ENCODE measurements at regions not wholly inside any gene's neighbourhood (a gene's known extent, or its start where the extent isn't known, plus 50 kb on each side); places are given as distances from the start of the nearest gene placed in this dataset.
"Not testable (repeated sequence)": the region's sequence is repeated elsewhere in the genome, so short reads cannot be mapped to it uniquely, and the experiment has no call there.

- not testable (repeated sequence) for H3K27ac ChIP-seq; H3K4me3 ChIP-seq; H3K9me3 ChIP-seq; H3K4me1 ChIP-seq; DNase-seq (ENCODE audit: low spot score); H3K36me3 ChIP-seq; H3K27me3 ChIP-seq
These were observed 307.8 kb upstream of the NBPF12 start for GRCh38 chr1:146630302-146630701.

GRCh38 chr1:146618582-146618981, 319.5 kb upstream of the NBPF12 start:
- not testable (repeated sequence) for H3K36me3 ChIP-seq; H3K4me1 ChIP-seq; H3K27ac ChIP-seq; DNase-seq (ENCODE audit: low spot score); H3K9me3 ChIP-seq; H3K27me3 ChIP-seq; H3K4me3 ChIP-seq

- not testable (repeated sequence) for H3K27me3 ChIP-seq; H3K4me3 ChIP-seq; H3K27ac ChIP-seq; DNase-seq (ENCODE audit: low spot score); H3K36me3 ChIP-seq; H3K4me1 ChIP-seq; H3K9me3 ChIP-seq
These were observed 333.4 kb upstream of the NBPF12 start for GRCh38 chr1:146604681-146605080.

GRCh38 chr1:146600720-146601307, 337.3 kb upstream of the NBPF12 start:
- not testable (repeated sequence) for H3K36me3 ChIP-seq; H3K27me3 ChIP-seq; H3K4me3 ChIP-seq; H3K4me1 ChIP-seq; H3K9me3 ChIP-seq; DNase-seq (ENCODE audit: low spot score); H3K27ac ChIP-seq

GRCh38 chr1:146599906-146600305, 338.2 kb upstream of the NBPF12 start:
- not testable (repeated sequence) for H3K9me3 ChIP-seq; DNase-seq (ENCODE audit: low spot score); H3K27me3 ChIP-seq; H3K27ac ChIP-seq; H3K4me1 ChIP-seq; H3K4me3 ChIP-seq; H3K36me3 ChIP-seq

GRCh38 chr1:146581229-146581628, 352.4 kb upstream of the NOTCH2NLA start:
- H3K9me3 ChIP-seq; DNase-seq (ENCODE audit: low spot score); H3K27me3 ChIP-seq; H3K4me1 ChIP-seq; H3K36me3 ChIP-seq; H3K4me3 ChIP-seq; H3K27ac ChIP-seq: not testable (repeated sequence)

GRCh38 chr1:146567541-146567940, 338.7 kb upstream of the NOTCH2NLA start:
- H3K27me3 ChIP-seq; H3K4me3 ChIP-seq; H3K27ac ChIP-seq; H3K4me1 ChIP-seq; DNase-seq (ENCODE audit: low spot score); H3K36me3 ChIP-seq; H3K9me3 ChIP-seq: not testable (repeated sequence)

GRCh38 chr1:146558032-146558431, 329.2 kb upstream of the NOTCH2NLA start:
- H3K4me3 ChIP-seq; H3K4me1 ChIP-seq; H3K27me3 ChIP-seq; DNase-seq (ENCODE audit: low spot score); H3K9me3 ChIP-seq; H3K27ac ChIP-seq; H3K36me3 ChIP-seq: not testable (repeated sequence)

- not testable (repeated sequence) for H3K27ac ChIP-seq; H3K27me3 ChIP-seq; H3K4me3 ChIP-seq; DNase-seq (ENCODE audit: low spot score); H3K9me3 ChIP-seq; H3K36me3 ChIP-seq; H3K4me1 ChIP-seq
These were observed 327.6 kb upstream of the NOTCH2NLA start for GRCh38 chr1:146556405-146556804.

- not testable (repeated sequence) for H3K9me3 ChIP-seq; H3K36me3 ChIP-seq; DNase-seq (ENCODE audit: low spot score); H3K4me3 ChIP-seq; H3K4me1 ChIP-seq; H3K27me3 ChIP-seq; H3K27ac ChIP-seq
These were observed 323.6 kb upstream of the NOTCH2NLA start for GRCh38 chr1:146552414-146552813.

GRCh38 chr1:146548684-146549083, 319.9 kb upstream of the NOTCH2NLA start:
- H3K36me3 ChIP-seq; H3K27me3 ChIP-seq; H3K27ac ChIP-seq; H3K4me1 ChIP-seq; H3K4me3 ChIP-seq; DNase-seq (ENCODE audit: low spot score); H3K9me3 ChIP-seq: not testable (repeated sequence)

GRCh38 chr1:146546189-146546588, 317.4 kb upstream of the NOTCH2NLA start:
- not testable (repeated sequence) for H3K4me1 ChIP-seq; H3K9me3 ChIP-seq; H3K4me3 ChIP-seq; H3K27me3 ChIP-seq; H3K27ac ChIP-seq; H3K36me3 ChIP-seq; DNase-seq (ENCODE audit: low spot score)

GRCh38 chr1:146537775-146538373, 309.1 kb upstream of the NOTCH2NLA start:
- H3K27me3 ChIP-seq; DNase-seq (ENCODE audit: low spot score); H3K4me1 ChIP-seq; H3K9me3 ChIP-seq; H3K36me3 ChIP-seq; H3K4me3 ChIP-seq; H3K27ac ChIP-seq: not testable (repeated sequence)

- not testable (repeated sequence) for DNase-seq (ENCODE audit: low spot score); H3K9me3 ChIP-seq
These were observed 307.2 kb upstream of the NOTCH2NLA start for GRCh38 chr1:146536028-146536427.

GRCh38 chr1:146535575-146535974, 306.8 kb upstream of the NOTCH2NLA start:
- H3K4me1 ChIP-seq; H3K27ac ChIP-seq; H3K36me3 ChIP-seq; DNase-seq (ENCODE audit: low spot score); H3K9me3 ChIP-seq; H3K4me3 ChIP-seq; H3K27me3 ChIP-seq: not testable (repeated sequence)

More at GRCh38 chr1:146536028-146536427, 307.2 kb upstream of the NOTCH2NLA start:
- H3K27ac ChIP-seq, H3K27me3 ChIP-seq, H3K36me3 ChIP-seq, H3K4me3 ChIP-seq, H3K4me1 ChIP-seq: not testable (repeated sequence)

GRCh38 chr1:146530958-146531357, 302.1 kb upstream of the NOTCH2NLA start:
- H3K9me3 ChIP-seq; DNase-seq (ENCODE audit: low spot score); H3K27me3 ChIP-seq; H3K27ac ChIP-seq; H3K36me3 ChIP-seq; H3K4me1 ChIP-seq; H3K4me3 ChIP-seq: not testable (repeated sequence)

Data from right atrium auricular region (tissue), 2 donors.